SK-MEL-5 (cell line): ENCODE measurements at regions not wholly inside any gene's neighbourhood (a gene's known extent, or its start where the extent isn't known, plus 50 kb on each side); places are given as distances from the start of the nearest gene placed in this dataset.
A peak's percentile ranks its signal among the peaks of the same experiment; 100 is the strongest.

Source experiments
- DNase-seq: peaks from one replicate; pipeline ENCODE4 v3.0.0-alpha.2; 2016; ENCODE audit warnings: low read depth, low spot score
- in situ Hi-C: cut with HindIII; loops from 2 replicates; pipeline ENCODE4 v1.10.0; 2016; ENCODE audit warnings: low sequenced_read_pairs, high pct_unique_total_duplicates, low pct_unique_long_range_greater_than_20kb

DNA sequence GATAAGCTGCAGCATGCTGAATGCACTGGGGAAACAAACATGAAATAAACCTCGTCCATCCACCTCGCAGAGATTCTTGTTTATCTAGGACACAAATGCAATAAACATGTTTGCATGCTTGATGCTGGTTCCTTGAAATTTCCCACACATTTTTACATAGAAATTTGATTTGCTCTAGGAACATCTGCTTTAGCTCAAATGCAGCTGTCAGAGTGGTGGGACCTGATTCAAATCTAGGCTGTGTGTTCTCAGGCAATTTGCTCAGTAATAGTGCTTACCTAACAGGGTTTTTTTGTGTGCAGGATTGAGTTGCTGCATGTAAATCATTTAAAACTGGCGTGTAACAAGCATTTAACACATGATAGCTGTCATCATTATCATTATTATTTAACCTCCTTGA lies 293.1 kb downstream of the QDPR start:
- in situ Hi-C loops: no loop called here
- DNase-seq: no peak

DNA sequence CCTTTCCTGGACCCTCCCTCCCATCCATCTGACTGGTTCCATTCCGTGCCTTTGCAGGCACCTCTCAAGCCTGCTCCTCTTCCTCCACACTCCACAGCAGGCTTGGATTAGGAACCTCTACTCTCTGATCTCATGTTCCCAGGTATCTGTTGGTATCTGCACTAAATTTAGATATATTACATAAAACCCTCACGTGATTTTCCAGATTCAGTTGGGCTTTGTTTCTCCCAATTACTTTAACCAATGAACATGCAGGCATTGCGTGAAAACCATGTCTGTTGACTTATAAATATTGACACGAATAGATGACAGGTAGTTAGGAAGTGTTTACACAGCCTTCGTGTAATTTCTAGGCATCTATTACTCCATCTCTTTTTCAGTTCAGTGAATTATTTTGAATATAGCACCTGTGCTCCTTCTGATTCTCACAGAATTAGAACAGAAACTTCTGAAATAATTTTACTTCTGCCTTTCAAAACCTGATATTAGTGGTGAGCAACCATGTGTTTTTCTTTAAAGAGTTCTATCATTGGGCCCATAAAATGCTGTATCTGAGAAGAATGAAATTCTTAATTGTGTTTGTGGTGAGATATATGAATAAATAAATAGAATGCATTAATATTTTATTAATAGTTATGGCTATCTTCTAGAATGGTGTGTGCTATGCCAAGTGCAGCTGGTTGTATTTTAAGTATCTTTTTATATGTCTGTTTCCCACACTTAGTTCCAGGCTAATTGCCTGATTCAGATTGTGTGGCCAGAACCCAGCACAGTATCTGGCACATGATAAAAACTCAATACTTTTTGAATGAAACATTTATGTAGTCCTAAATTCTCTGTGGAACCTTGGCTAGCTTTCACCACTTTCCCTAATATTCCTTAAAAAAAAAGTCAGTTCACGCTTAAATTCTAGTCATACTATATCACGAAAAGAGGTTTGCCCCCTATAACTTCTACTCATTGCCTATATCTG lies 304.8 kb downstream of the QDPR start:
- in situ Hi-C loops: no loop called here
- no peak for DNase-seq

DNA sequence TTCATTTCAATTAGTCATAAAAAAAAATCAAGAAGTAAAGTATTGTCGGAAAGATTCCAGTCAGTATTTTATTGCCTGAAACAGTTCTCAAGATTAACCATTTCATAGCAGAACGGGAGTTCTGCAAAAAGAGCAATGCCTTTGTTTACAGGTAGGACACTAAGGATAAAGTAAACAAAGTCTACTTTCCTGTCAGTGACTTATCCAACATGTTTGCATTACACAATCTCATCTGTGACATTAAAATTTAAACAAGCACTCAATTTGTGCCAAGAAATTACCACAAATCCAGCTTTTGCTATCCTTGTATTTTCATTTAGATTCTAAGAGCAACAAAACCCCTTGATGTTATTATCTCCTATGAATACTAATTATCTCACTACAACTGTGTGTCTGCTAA lies 306.5 kb upstream of the LDB2 start:
- no peak for DNase-seq
- in situ Hi-C loops: no loop called here

DNA sequence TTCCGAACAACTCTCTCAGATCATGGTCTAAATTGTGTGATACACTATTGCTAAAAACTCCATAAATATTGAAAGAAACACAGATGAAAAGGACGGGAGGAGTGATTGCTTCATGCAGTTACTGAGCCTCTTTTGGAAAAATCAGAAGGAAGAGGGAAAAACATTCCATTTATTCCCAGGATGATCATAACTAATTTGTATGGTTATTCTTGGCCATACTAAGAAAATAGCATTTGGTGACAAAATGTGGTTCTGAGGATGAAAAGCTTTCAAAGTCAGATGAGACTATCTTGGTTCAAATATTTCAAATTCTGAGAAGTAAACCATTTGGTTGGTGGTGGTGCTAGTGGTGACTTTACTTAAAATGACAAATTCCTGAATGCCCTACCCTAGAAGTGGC lies 305.4 kb upstream of the LDB2 start:
- no peak for DNase-seq
- in situ Hi-C loops: no loop called here

DNA sequence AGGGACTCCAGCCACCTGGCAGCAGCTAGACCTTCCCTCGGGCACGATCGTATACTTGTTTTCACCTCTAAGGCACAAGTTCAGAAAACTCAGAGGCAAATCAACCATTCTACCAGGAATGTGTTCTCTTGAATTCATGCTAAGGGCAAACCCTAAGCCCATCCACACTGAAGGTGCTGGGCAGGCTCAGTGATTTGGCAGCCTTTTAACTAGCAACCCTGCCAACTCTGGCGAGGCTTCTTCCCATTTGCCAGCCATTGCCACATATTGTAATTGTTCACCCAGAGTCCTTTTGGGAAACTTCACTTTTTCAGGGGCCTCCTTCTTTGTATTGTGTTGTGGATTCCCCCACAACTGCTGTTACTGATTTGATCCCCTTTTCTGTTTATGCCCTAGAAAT lies 298.6 kb upstream of the LDB2 start:
- DNase-seq: no peak
- in situ Hi-C loops: no loop called here

DNA sequence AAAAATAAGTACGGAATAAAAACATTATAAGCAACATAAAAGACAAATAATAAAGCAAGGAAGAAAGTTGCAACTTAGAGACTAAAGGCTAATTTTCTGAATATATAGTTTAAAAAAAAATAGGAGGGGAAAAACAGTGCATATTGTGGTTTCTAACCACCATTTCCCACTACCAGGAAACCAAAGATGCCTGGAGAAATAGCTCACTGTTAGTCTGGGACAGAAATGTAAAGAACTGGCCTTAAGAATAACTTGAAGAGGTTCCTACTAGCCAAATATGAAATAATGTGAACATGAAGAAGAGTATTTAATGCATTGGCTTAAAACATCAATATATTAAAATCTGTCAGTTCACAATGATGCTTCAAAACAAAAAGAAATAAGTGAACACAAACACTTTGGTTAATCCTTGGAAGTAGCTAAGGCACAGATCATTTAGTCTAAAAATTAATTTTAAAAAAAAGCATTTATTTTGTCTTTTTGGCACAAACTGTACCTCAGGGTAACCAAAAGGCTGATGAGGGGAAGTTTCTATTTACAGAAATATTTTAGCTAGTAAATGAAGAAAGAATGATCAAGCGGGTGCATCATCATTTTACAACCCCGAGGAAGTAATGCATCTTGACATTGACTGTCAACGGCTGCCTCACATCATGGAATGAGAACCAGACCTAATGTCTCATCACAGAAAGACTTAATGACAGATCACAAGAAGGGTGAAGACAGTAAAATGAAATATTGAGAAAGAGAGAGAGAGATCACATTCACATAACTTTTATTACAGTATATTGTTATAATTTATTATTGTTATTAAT lies 297.2 kb upstream of the LDB2 start:
- no peak for DNase-seq
- in situ Hi-C loops: no loop called here

DNA sequence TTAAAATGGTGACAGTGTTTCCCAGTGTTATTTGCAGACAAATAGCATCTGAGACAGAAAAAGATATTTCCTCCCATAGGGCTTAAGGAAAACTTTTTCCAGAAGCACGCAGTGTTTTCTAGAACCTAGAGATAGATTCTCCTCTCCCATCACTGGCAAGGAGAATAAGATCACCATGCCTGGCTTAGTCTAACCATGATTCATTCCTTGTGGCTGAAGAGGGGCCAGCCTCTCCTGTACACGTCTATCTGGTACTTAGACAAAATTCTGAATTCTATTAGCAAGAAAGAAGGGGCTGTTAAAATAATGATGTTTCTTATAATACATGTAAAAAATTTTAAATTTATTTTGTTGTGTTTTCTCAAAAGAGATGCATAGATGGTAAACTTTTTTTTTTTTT lies 296.1 kb upstream of the LDB2 start:
- in situ Hi-C loops: no loop called here
- no peak for DNase-seq

DNA sequence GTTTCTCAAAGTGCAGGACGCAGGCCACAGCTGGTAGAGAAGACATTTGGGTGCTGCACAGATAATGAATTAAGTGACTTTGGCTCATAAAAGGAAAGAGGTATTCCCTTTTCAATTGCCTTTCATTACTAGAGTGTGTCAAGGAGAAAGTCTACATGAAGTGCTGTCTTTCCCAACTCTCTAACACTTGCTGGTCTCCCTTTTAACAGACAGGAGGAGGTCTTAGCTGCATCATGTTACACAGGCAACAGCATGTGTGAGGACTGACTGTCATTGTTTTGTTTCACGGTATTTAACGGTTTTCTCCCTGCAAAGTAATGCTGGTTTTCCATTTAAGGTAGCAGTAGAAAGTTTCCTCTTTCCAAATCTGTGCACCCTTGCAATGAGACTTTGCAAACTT lies 291.3 kb upstream of the LDB2 start:
- in situ Hi-C loops: no loop called here
- no peak for DNase-seq

DNA sequence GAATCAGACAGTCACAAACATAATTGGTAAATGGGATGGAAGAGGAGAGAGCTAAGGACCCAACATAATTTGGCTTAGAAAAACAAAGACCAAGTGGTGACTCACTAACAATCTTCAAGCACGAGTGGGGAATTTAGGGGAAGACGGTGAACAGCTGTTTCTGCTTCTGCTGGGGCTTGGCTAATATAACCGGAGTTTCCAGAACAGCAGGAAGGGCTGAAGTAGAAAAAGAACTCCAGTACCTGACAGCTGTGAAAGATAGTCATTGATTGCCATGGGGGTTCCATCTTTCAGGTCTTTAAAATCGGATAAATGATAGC lies 290.9 kb upstream of the LDB2 start:
- in situ Hi-C loops: no loop called here

DNA sequence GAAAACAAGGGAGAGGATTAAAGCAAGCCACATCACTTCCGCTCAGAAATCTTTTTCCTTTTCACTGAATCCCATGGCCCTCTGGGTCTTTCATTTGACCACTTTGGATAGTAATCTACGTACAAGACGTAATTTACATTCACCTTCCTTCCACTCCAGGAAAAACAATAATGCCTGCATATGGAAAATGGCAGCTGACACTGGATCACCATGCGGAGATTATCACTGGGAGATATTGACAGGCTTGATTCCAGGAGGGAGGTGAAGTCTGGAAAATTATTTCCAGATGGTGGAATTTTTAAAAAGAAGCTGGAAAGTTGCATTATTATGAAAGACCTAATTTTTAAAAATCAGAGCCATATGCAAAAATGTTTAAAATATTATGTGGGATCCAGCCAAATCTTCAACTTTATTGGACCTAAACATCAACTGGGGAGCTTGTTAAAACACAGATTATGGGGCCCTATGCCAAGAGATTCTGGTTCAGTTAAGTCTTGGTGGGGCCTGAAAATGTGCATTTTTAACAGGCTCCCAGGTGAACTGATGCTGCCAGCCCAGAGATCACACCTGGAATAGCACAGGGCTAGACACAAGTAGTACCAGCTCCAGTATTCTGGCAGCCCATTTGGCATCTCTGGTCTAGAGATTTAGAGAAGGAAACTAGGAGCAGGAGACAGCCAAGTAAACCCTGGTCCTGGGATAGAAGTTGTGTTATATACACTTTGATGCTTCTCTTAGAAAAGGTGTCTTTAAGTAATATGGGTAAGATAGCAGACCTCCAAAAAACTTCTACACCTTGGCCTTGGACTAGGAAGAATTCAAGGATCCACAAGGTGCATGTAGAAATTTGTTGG lies 290.3 kb upstream of the LDB2 start:
- no peak for DNase-seq
- in situ Hi-C loops: no loop called here

More for the DNA sequence above, 290.9 kb upstream of the LDB2 start:
- DNase-seq: no peak

DNA sequence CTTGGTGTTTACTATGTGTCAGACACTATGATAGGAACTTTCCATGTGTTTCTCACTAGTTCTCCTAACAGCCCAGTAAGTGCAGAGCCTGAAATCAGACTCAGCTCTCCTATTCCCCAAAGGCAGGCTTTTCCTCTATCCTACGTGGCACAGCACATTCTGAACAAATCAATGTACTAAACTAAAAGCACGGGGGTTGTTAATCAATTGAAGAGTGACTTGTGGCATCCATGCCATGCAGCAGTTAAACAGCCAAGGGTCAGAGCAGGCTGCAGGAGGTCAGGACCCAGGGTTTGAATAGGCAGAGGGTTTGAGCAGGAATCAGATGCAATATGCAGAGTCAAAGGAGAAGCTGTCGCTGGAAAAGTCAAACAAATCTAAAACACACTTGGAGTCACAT lies 289.7 kb upstream of the LDB2 start:
- DNase-seq: no peak
- in situ Hi-C loops: no loop called here

DNA sequence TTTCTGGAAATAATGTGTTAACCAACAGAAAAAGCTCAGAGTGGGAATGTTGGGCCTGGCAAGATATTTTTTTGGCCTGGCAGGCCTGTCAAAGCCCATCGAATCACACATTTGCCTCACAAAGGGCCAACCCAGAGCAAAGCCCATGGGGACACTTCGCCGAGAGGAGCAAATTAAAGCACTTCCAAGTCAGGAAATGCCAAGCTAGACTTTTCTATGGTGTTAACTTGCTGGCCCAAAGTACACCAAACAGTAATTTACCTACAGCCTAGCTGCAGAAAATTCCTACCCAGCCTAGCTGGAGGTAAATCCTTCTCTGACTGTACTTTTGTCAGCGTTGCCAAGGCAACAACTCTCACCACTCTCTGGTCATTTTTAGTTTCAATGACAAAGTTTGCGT lies 288.6 kb upstream of the LDB2 start:
- in situ Hi-C loops: no loop called here
- DNase-seq: no peak

DNA sequence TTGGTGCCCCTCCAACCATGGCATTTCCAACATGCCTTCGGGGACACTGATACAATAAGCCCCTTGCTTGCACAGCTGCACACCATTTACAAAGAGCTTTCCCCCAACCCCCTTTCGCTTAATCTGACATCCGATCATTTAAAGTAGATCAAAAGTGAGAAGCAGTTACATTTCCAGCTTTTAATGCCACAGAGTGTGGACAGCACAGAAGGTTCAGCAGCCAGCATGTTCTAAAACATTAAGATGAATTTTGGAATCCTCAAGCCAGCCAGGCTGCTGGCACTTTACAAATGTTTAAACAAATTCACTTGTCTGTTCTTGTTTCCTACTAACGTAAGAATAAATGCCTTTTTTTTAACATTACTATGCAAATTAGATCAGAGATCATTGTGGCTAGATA lies 284.4 kb upstream of the LDB2 start:
- in situ Hi-C loops: no loop called here

DNA sequence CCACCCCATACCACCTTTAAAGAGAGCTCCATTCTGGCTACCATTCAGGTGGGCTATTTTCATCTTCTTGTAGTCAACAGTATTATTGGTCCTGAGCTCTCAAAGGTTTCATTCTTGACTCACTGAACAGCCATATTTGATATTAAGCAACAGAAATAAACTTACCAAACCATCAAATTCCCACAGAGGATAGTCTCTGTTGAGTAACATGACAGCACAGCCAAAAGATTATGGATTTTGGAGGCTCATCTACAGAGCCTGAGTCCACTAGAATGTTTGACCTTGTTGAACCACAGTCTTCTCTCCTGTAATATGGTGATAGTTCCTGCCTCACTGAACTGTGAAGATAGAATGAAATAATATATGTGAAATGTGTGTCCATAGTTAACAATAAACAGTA lies 276.3 kb upstream of the LDB2 start:
- DNase-seq: no peak
- in situ Hi-C loops: no loop called here

More for the DNA sequence above, 284.4 kb upstream of the LDB2 start:
- DNase-seq: no peak

DNA sequence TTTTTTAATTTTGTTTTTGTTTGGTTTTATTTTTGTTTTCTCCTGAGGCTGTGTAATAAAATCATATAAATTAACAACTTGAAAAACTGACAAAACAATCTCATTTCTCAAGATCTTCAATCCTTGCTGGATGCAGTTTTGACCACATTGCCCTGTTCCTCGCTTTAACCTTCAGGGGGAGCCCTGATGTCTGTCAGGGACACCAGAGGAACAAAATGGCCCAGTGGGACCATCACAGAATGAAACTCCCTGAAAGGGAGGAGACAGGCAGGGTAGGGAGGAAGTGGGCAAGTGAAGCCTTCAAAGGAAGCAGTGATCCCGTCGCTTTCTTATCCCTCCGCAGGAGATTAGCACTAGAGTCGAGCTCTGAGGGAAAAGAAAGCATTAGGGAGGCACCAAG lies 274.9 kb upstream of the LDB2 start:
- in situ Hi-C loops: no loop called here
- DNase-seq: peak; percentile 58

DNA sequence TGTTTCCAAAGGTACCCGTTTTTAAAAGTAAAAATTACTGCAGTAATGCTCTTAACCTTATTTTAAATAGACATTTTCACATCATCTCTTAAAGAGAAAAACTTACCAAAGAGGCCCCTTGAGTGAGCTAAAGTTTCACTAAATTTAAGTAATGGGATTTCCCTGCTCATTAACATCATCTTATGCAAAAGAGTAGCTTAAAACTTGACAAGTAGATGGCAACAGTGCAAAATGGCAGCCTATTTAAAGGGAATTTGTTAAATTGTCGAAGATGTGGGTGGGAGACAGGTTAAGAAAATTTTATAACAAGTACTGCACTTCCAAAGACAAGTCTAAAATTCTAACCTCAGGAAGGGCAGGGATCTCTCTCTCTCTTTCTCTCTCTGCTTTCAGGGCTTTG lies 271.7 kb upstream of the LDB2 start:
- in situ Hi-C loops: no loop called here

DNA sequence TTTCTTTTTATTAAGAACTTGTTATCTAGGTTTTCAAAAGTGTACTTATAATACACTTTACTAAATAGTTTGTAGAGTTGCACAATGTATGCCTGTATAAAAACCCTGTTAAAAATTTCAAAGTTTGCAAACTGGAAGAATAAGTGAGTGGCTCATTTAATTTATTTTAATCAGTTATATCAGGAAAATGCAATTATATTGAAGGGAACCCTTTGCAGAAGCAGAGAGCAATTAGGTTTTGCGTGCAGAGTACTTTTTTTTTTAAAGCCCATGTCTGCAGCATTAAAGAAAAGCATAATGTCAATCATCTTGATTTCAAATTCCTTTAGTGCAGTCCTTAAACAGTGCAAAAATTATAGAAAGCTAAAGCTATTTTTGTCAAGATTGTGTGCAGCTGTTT lies 271.3 kb upstream of the LDB2 start:
- in situ Hi-C loops: no loop called here
- DNase-seq: no peak

More for the DNA sequence above, 271.7 kb upstream of the LDB2 start:
- no peak for DNase-seq

DNA sequence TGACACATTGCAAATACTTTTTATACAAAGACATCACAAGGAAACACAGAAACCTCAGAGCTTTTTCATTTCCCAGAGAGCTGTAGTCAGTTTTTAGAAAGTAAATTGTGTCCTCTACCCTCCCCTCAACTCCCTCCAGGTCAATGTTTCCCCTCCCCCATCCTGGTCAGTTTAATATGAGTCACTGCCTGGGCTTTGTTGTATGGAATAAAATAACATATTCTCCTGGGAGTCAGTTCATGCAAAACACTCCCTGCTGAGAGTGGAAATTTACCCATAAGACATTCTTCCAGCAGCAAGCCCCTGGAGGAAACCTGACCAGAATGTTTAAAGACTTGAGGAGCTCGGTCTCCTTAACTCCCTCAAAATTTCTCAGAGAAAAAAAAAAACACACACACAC lies 270.1 kb upstream of the LDB2 start:
- DNase-seq: peak; percentile 4
- in situ Hi-C loops: no loop called here
